SK-MEL-5 (cell line): ENCODE measurements at regions not wholly inside any gene's neighbourhood (a gene's known extent, or its start where the extent isn't known, plus 50 kb on each side); places are given as distances from the start of the nearest gene placed in this dataset.

Source experiments
- DNase-seq: peaks from one replicate; pipeline ENCODE4 v3.0.0-alpha.2; 2016; ENCODE audit warnings: low read depth, low spot score
- in situ Hi-C: cut with HindIII; loops from 2 replicates; pipeline ENCODE4 v1.10.0; 2016; ENCODE audit warnings: low sequenced_read_pairs, high pct_unique_total_duplicates, low pct_unique_long_range_greater_than_20kb

GRCh38 chr15:70249616-70250015 lies 151.9 kb upstream of the TLE3 start:
- in situ Hi-C loops: no loop called here
- no peak for DNase-seq

- in situ Hi-C loops: no loop called here
- peak; percentile 41 for DNase-seq
Measured at GRCh38 chr15:70248116-70249025, 150.7 kb upstream of the TLE3 start.

- no peak for DNase-seq
- in situ Hi-C loops: no loop called here
Measured at GRCh38 chr15:70247281-70247680, 149.6 kb upstream of the TLE3 start.

- no peak for DNase-seq
- in situ Hi-C loops: no loop called here
Measured at GRCh38 chr15:70246623-70247220, 149.0 kb upstream of the TLE3 start.

- peak; percentile 73 for DNase-seq
- in situ Hi-C loops: no loop called here
Measured at GRCh38 chr15:70245932-70246622, 148.4 kb upstream of the TLE3 start.

GRCh38 chr15:70244978-70245542 lies 147.3 kb upstream of the TLE3 start:
- no peak for DNase-seq
- in situ Hi-C loops: no loop called here

- in situ Hi-C loops: no loop called here
Measured at GRCh38 chr15:70243686-70244540, 146.2 kb upstream of the TLE3 start.

GRCh38 chr15:70242951-70243685 lies 145.4 kb upstream of the TLE3 start:
- in situ Hi-C loops: no loop called here
- no peak for DNase-seq

More at GRCh38 chr15:70243686-70244540, 146.2 kb upstream of the TLE3 start:
- no peak for DNase-seq

- in situ Hi-C loops: no loop called here
Measured at GRCh38 chr15:70241561-70242320, 144.0 kb upstream of the TLE3 start.

GRCh38 chr15:70240820-70241430 lies 143.2 kb upstream of the TLE3 start:
- no peak for DNase-seq
- in situ Hi-C loops: no loop called here

More at GRCh38 chr15:70241561-70242320, 144.0 kb upstream of the TLE3 start:
- no peak for DNase-seq

GRCh38 chr15:70240082-70240481 lies 142.4 kb upstream of the TLE3 start:
- in situ Hi-C loops: no loop called here
- DNase-seq: no peak

GRCh38 chr15:70238917-70239316 lies 141.2 kb upstream of the TLE3 start:
- in situ Hi-C loops: no loop called here
- no peak for DNase-seq

- DNase-seq: no peak
- in situ Hi-C loops: no loop called here
Measured at GRCh38 chr15:70237626-70238025, 139.9 kb upstream of the TLE3 start.

GRCh38 chr15:70236341-70237086 lies 138.8 kb upstream of the TLE3 start:
- DNase-seq: no peak
- in situ Hi-C loops: no loop called here

GRCh38 chr15:70235347-70235746 lies 137.6 kb upstream of the TLE3 start:
- DNase-seq: no peak
- in situ Hi-C loops: no loop called here
